ENCODE measurements at regions not wholly inside any gene's neighbourhood (a gene's known extent, or its start where the extent isn't known, plus 50 kb on each side); places are given as distances from the start of the nearest gene placed in this dataset.

- no CpG with 5 or more reads among the region's 1 CpG for WGBS (ENCODE audit: extremely low coverage, insufficient read length, low lambda C conversion rate)
- DNase-seq, result no peak
- Mint-ChIP-seq H3K9me3 (0 out of 5 replicates have a peak, but pooled peaks cover 0 to 4% of the 10 kb centered on the region in 2 experiments), H3K36me3 (ENCODE audit: insufficient read depth in 1 of 3, low read depth in 3 of 3) (peaks cover 0 to 6% (median 0%) of the 10 kb centered on the region in 3 experiments; a peak in 1 of 7 replicates), H3K4me3 (no peak overlapping the region), H3K27me3 (ENCODE audit: low read depth) (no peaks in the 10 kb centered on the region), H3K27ac (peak overlapping the region in 1 of 3 experiments; percentile 7; a peak in 2 of 7 replicates), H3K4me1 (peaks cover 6 to 7% of the 10 kb centered on the region in 2 experiments)
- Histone ChIP-seq H3T11ph (ENCODE audit: low read length) (no peak overlapping the region), H4K5ac (ENCODE audit: insufficient read length, low read depth, low read length) (no peak overlapping the region), H2BK12ac (ENCODE audit: insufficient read length, low read depth, low read length) (no peak overlapping the region), H3K9me3 (ENCODE audit: control insufficient read depth, low read depth, low read length) (no peaks in the 10 kb centered on the region), H3K27me3 (ENCODE audit: insufficient read depth, low read length) (no peaks in the 10 kb centered on the region), H4K91ac (ENCODE audit: insufficient read length, low read depth, low read length) (no peak overlapping the region), H2BK20ac (ENCODE audit: low read depth, low read length, poor library complexity, severe bottlenecking) (no peak overlapping the region), H3K79me2 (ENCODE audit: insufficient read depth, low read length) (no peaks in the 10 kb centered on the region), H3K9ac (ENCODE audit: extremely low read depth, insufficient read length, low read length) (no peak overlapping the region), H2BK5ac (ENCODE audit: insufficient read length, low read length) (no peak overlapping the region), H2AFZ (ENCODE audit: low read length) (no peak overlapping the region), H4K8ac (replicated peaks; ENCODE audit: insufficient read length, low read depth, low read length) (no peak overlapping the region), H4K20me1 (ENCODE audit: control insufficient read depth, insufficient read depth, insufficient read length) (no peaks in the 10 kb centered on the region), H2BK120ac (ENCODE audit: low read depth, low read length, poor library complexity, severe bottlenecking) (no peak overlapping the region), H3K4me1 (ENCODE audit: insufficient read depth, low read length) (no peaks in the 10 kb centered on the region), H3K18ac (ENCODE audit: insufficient read length, low read depth, low read length) (no peak overlapping the region), H2BK15ac (ENCODE audit: low read depth, low read length) (no peak overlapping the region), H3K56ac (ENCODE audit: insufficient read length, low read depth, low read length) (no peak overlapping the region), H3K23me2 (ENCODE audit: insufficient read length, low read depth, low read length, poor library complexity, severe bottlenecking) (no peaks in the 10 kb centered on the region), H3K79me1 (ENCODE audit: insufficient read depth, low read depth, low read length, poor library complexity, severe bottlenecking) (no peaks in the 10 kb centered on the region), H3K4me2 (ENCODE audit: insufficient read depth, insufficient read length, low read length) (no peak overlapping the region), H3K23ac (ENCODE audit: insufficient read length, low read depth, low read length) (no peak overlapping the region), H3K27ac (ENCODE audit: insufficient read length, low read depth, low read length) (no peak overlapping the region), H3K4ac (ENCODE audit: low read depth, low read length) (no peak overlapping the region), H3K14ac (ENCODE audit: insufficient read depth, low read length) (no peak overlapping the region), H2AK5ac (ENCODE audit: insufficient read length, low read length) (no peak overlapping the region)
- no peak for TF ChIP-seq CTCF (conservative IDR thresholded peaks at IDR 0.05)
Observed at GRCh38 chr1:238404481-238404880, 513.8 kb upstream of the ZP4 start.
